H1 (cell line): ENCODE measurements at regions not wholly inside any gene's neighbourhood (a gene's known extent, or its start where the extent isn't known, plus 50 kb on each side); places are given as distances from the start of the nearest gene placed in this dataset.

ENCODE experiments used
- CTCF ChIA-PET: fragments of 300-600 bp; sonication (Branson Sonifier 250); formaldehyde crosslinking; loops from one replicate; lab custom pipeline; 2021; ENCODE audit not compliant: partially characterized antibody; lab: Charles Lee
- POLR2A ChIA-PET: fragments of 300-600 bp; sonication (Branson Sonifier 250); formaldehyde crosslinking; loops from one replicate; lab custom pipeline; 2021; ENCODE audit warnings: inconsistent platforms; ENCODE audit not compliant: partially characterized antibody; lab: Charles Lee
- DNase-seq, 2 experiments: peaks; one replicate each; pipeline versions ENCODE4 v3.0.0 to v3.0.0-alpha.2; 2010 to 2022; ENCODE audit warnings: low spot score in 2 of 2, low read depth in 1 of 2, mixed read lengths in 1 of 2
- FAIRE-seq: peaks from 2 replicates; lab custom pipeline; 2011; peaks lifted over from hg19 to GRCh38; lab: Jason Lieb, UNC
- H2AFZ ChIP-seq: 2 replicates; pipeline ENCODE4 v1.8.1; 2012; ENCODE audit warnings: low read length, inconsistent platforms
- H2AK5ac ChIP-seq: 2 replicates; pipeline ENCODE4 v1.6.1; 2013; ENCODE audit warnings: low read depth, low read length
- H2BK120ac ChIP-seq: replicated peaks from 2 replicates; pipeline ENCODE3; 2013; ENCODE audit warnings: low read depth, low read length, inconsistent platforms
- H2BK12ac ChIP-seq: 2 replicates; pipeline ENCODE4 v1.6.1; 2013; ENCODE audit warnings: low read depth, low read length
- H2BK15ac ChIP-seq: 2 replicates; pipeline ENCODE4 v1.6.1; 2013; ENCODE audit warnings: low read length
- H2BK20ac ChIP-seq: 2 replicates; pipeline ENCODE4 v1.6.1; 2013; ENCODE audit warnings: low read length
- H2BK5ac ChIP-seq: 2 replicates; pipeline ENCODE4 v1.6.1; 2013; ENCODE audit warnings: low read depth, low read length
- H3K14ac ChIP-seq: 2 replicates; pipeline ENCODE4 v1.6.1; 2013; ENCODE audit warnings: inconsistent platforms; ENCODE audit not compliant: insufficient read length
- H3K18ac ChIP-seq: 2 replicates; pipeline ENCODE4 v1.6.1; 2013; ENCODE audit warnings: low read length; ENCODE audit errors: extremely low read depth
- H3K23ac ChIP-seq: 2 replicates; pipeline ENCODE4 v1.6.1; 2013; ENCODE audit warnings: inconsistent platforms; ENCODE audit not compliant: insufficient read length
- H3K23me2 ChIP-seq: 2 replicates; pipeline ENCODE4 v1.6.1; 2013; ENCODE audit warnings: low read depth, low read length
- H3K27ac ChIP-seq: 2 replicates; pipeline ENCODE4 v1.6.1; 2011; ENCODE audit warnings: low read depth, low read length, inconsistent platforms
- H3K27me3 ChIP-seq, 4 experiments: replicated peaks in 1 of 4; 1 replicate in 1 of 4; 2 replicates in 3 of 4; pipeline versions ENCODE4 v1.6.1 to v1.8.1; 2011 to 2013; ENCODE audit warnings: low read length in 3 of 4, mild to moderate bottlenecking in 3 of 4, inconsistent platforms in 2 of 4, mixed read lengths in 2 of 4, moderate library complexity in 1 of 4; ENCODE audit not compliant: control insufficient read depth in 3 of 4, insufficient read depth in 3 of 4; ENCODE audit errors: extremely low read depth in 1 of 4
- H3K36me3 ChIP-seq, 4 experiments: 2 replicates each; pipeline versions ENCODE4 v1.6.1 to v1.8.1; 2011 to 2013; ENCODE audit warnings: mild to moderate bottlenecking in 4 of 4, low read length in 3 of 4, moderate library complexity in 2 of 4, control low read depth in 1 of 4, inconsistent platforms in 1 of 4; ENCODE audit not compliant: insufficient read depth in 4 of 4, control insufficient read depth in 2 of 4
- H3K4ac ChIP-seq: replicated peaks from 2 replicates; pipeline ENCODE3; 2013; ENCODE audit warnings: low read length, low read depth, mixed read lengths, inconsistent platforms; ENCODE audit not compliant: insufficient read length
- H3K4me1 ChIP-seq, 4 experiments: replicated peaks in 1 of 4; 1 replicate in 1 of 4; 2 replicates in 3 of 4; pipeline versions ENCODE4 v1.6.1 to v1.8.1; 2011 to 2013; ENCODE audit warnings: low read length in 3 of 4, inconsistent platforms in 2 of 4, mixed read lengths in 1 of 4; ENCODE audit not compliant: insufficient read depth in 4 of 4, control insufficient read depth in 3 of 4
- H3K4me2 ChIP-seq, 2 experiments: 2 replicates each; pipeline versions ENCODE4 v1.6.1 to v1.8.1; 2011 to 2013; ENCODE audit warnings: low read depth in 2 of 2, low read length in 2 of 2, control low read depth in 1 of 2, inconsistent platforms in 1 of 2, mild to moderate bottlenecking in 1 of 2; ENCODE audit not compliant: insufficient read depth in 1 of 2
- H3K4me3 ChIP-seq, 4 experiments: fragments of 200-600, 300-600 bp in 1 of 4; sonication (generic), shearing (Covaris generic), sonication (Bioruptor Twin) in 1 of 4; 2 replicates each; pipeline versions ENCODE4 v1.5.1 to v1.8.1; 2011 to 2016; ENCODE audit warnings: low read length in 4 of 4, low read depth in 3 of 4, control low read depth in 2 of 4, inconsistent platforms in 2 of 4, mild to moderate bottlenecking in 2 of 4, mixed read lengths in 1 of 4, moderate library complexity in 1 of 4; ENCODE audit not compliant: insufficient read depth in 2 of 4; ENCODE audit errors: extremely low read depth in 1 of 4
- H3K56ac ChIP-seq: replicated peaks from 2 replicates; pipeline ENCODE3; 2013; ENCODE audit warnings: low read depth, mild to moderate bottlenecking, mixed read lengths, low read length, inconsistent platforms; ENCODE audit not compliant: insufficient read length
- H3K79me1 ChIP-seq: 2 replicates; pipeline ENCODE4 v1.6.1; 2013; ENCODE audit warnings: low read depth, low read length, control low read depth
- H3K79me2 ChIP-seq, 2 experiments: 2 replicates each; pipeline versions ENCODE4 v1.6.1 to v1.8.1; 2012 to 2013; ENCODE audit warnings: low read length in 2 of 2, mild to moderate bottlenecking in 2 of 2, inconsistent platforms in 1 of 2; ENCODE audit not compliant: insufficient read depth in 2 of 2, control insufficient read depth in 1 of 2
- H3K9ac ChIP-seq, 4 experiments: replicated peaks in 1 of 4; 1 replicate in 1 of 4; 2 replicates in 3 of 4; pipeline versions ENCODE4 v1.6.1 to v1.8.1; 2011 to 2013; ENCODE audit warnings: low read depth in 3 of 4, low read length in 3 of 4, control low read depth in 2 of 4, mild to moderate bottlenecking in 2 of 4, moderate library complexity in 2 of 4, inconsistent platforms in 1 of 4; ENCODE audit errors: extremely low read depth in 1 of 4
- H3K9me3 ChIP-seq, 2 experiments: 2 replicates each; pipeline versions ENCODE4 v1.6.1 to v1.8.1; 2012 to 2013; ENCODE audit warnings: mild to moderate bottlenecking in 2 of 2, moderate library complexity in 2 of 2, control low read depth in 1 of 2, inconsistent platforms in 1 of 2, low read depth in 1 of 2, low read length in 1 of 2, mixed read lengths in 1 of 2; ENCODE audit not compliant: insufficient read depth in 2 of 2
- H4K20me1 ChIP-seq, 2 experiments: replicated peaks in 1 of 2; 2 replicates each; pipeline versions ENCODE3 to v1.8.1; 2011 to 2013; ENCODE audit warnings: inconsistent platforms in 2 of 2, low read length in 2 of 2, mild to moderate bottlenecking in 1 of 2; ENCODE audit not compliant: insufficient read depth in 2 of 2, control insufficient read depth in 1 of 2
- H4K5ac ChIP-seq: 2 replicates; pipeline ENCODE4 v1.6.1; 2013; ENCODE audit warnings: low read length, low read depth, mixed read lengths, inconsistent platforms; ENCODE audit not compliant: insufficient read length
- H4K8ac ChIP-seq: 2 replicates; pipeline ENCODE4 v1.8.0; 2013; ENCODE audit warnings: mild to moderate bottlenecking, moderate library complexity, low read length, inconsistent platforms; ENCODE audit not compliant: insufficient read depth; ENCODE audit errors: extremely low read depth
- H4K91ac ChIP-seq: replicated peaks from 2 replicates; pipeline ENCODE3; 2013; ENCODE audit warnings: low read length, mixed read lengths, inconsistent platforms; ENCODE audit not compliant: insufficient read length
- CBX8 ChIP-seq: fragments of 300-800, 300-1000 bp; sonication (generic); IDR thresholded peaks from 2 replicates; pipeline ENCODE4 v1.7.1; 2016; ENCODE audit warnings: low read depth, low read length, borderline replicate concordance
- CEBPB ChIP-seq: IDR thresholded peaks from 2 replicates; pipeline ENCODE4 v1.6.1; 2012; ENCODE audit warnings: low read depth, low read length
- CREB1 ChIP-seq: IDR thresholded peaks from 2 replicates; pipeline ENCODE4 v1.6.1; 2012; ENCODE audit warnings: inconsistent platforms
- CTBP2 ChIP-seq: IDR thresholded peaks from 2 replicates; pipeline ENCODE4 v1.7.0; 2011; ENCODE audit warnings: borderline replicate concordance, mild to moderate bottlenecking, moderate library complexity, mixed read lengths, low read length; ENCODE audit not compliant: insufficient read depth, insufficient read length
- FOSL1 ChIP-seq: IDR thresholded peaks from 2 replicates; pipeline ENCODE4 v1.6.1; 2011; ENCODE audit warnings: mild to moderate bottlenecking, low read depth, low read length, moderate library complexity; ENCODE audit not compliant: insufficient read depth
- JUND ChIP-seq: IDR thresholded peaks from 2 replicates; pipeline ENCODE4 v1.6.1; 2011; ENCODE audit warnings: mild to moderate bottlenecking, improper control_type of control experiment, low read length
- RBBP5 ChIP-seq: IDR thresholded peaks from 2 replicates; pipeline ENCODE4 v1.7.1; 2012; ENCODE audit warnings: low read depth, mild to moderate bottlenecking, inconsistent platforms, low read length, moderate library complexity, borderline replicate concordance
- SAP30 ChIP-seq: fragments of 300-600 bp; sonication (generic); IDR thresholded peaks from 2 replicates; pipeline ENCODE4 v1.7.1; 2012; ENCODE audit warnings: low read length, moderate library complexity, mild to moderate bottlenecking, inconsistent platforms; ENCODE audit not compliant: insufficient read depth, insufficient replicate concordance
- SIN3A ChIP-seq, 2 experiments: IDR thresholded peaks in 1 of 2; conservative IDR thresholded peaks in 1 of 2; 2 replicates each; pipeline ENCODE4 v1.6.1; 2011 to 2012; ENCODE audit warnings: low read length in 2 of 2, improper control_type of control experiment in 1 of 2, low read depth in 1 of 2, mild to moderate bottlenecking in 1 of 2
- TAF7 ChIP-seq: optimal IDR thresholded peaks from 2 replicates; pipeline ENCODE3; 2011; ENCODE audit warnings: low read depth, mild to moderate bottlenecking, inconsistent platforms, low read length, moderate library complexity, borderline replicate concordance
- TBP ChIP-seq: IDR thresholded peaks from 2 replicates; pipeline ENCODE4 v1.6.1; 2011; ENCODE audit warnings: low read depth, low read length, improper control_type of control experiment
- whole genome bisulfite sequencing, 2 experiments: shearing (Covaris generic) in 1 of 2; methylation state at CpG; one replicate each; pipeline versions ENCODE4 v1.1.6 to v1.1.7; 2013 to 2015; ENCODE audit warnings: low lambda C conversion rate in 2 of 2, mixed read lengths in 2 of 2, inconsistent platforms in 1 of 2, low coverage in 1 of 2, missing lambda C conversion rate in 1 of 2; ENCODE audit not compliant: insufficient replicate concordance in 2 of 2, insufficient coverage in 1 of 2, insufficient read length in 1 of 2; ENCODE audit errors: extremely low coverage in 1 of 2, missing lambda C conversion rate in 1 of 2; 5-methylcytosine and 5-hydroxymethylcytosine counted together
- TF ChIP-seq, protein P1 (sequence below): IDR thresholded peaks from 2 replicates; pipeline ENCODE4 v1.6.1; 2012; ENCODE audit warnings: inconsistent platforms
- TF ChIP-seq, protein P2 (sequence below): IDR thresholded peaks from 2 replicates; pipeline ENCODE4 v1.6.1; 2011; ENCODE audit warnings: low read depth, mild to moderate bottlenecking, low read length; ENCODE audit not compliant: insufficient read depth

- DNase-seq (no peak), FAIRE-seq (no peak)
- no peak overlapping the region for H3K4me3 ChIP-seq
- H3K4me2 ChIP-seq = no peak overlapping the region
- no peak overlapping the region for H3K9ac ChIP-seq
- no peak overlapping the region for H2BK120ac ChIP-seq
- no peaks in the 10 kb centered on the region for H3K79me2 ChIP-seq
- peak overlapping the region; percentile 13; the same call in 1 of the 2 replicates for H2AFZ ChIP-seq
- 0 out of 2 replicates have a peak overlapping the region, but pooled peaks have one; percentile 88 for H2BK20ac ChIP-seq
- no peak overlapping the region for H2BK5ac ChIP-seq
- H3K4me1 ChIP-seq = no peaks in the 10 kb centered on the region
- no peak overlapping the region for H2BK12ac ChIP-seq
- H4K91ac ChIP-seq = no peak overlapping the region
- WGBS, 2 experiments = 100% methylated on average over 1 of the region's 1 CpG; no CpG with 5 or more reads in 1 of the 2 experiments
- no peak overlapping the region for H3K4ac ChIP-seq
- no peak overlapping the region for H3K18ac ChIP-seq
- no peak overlapping the region for H3K14ac ChIP-seq
- H3K79me1 ChIP-seq = no peaks in the 10 kb centered on the region
- H4K8ac ChIP-seq = no peak overlapping the region
- H3K9me3 ChIP-seq = peaks cover 20 to 28% of the 10 kb centered on the region in 2 experiments
- POLR2A ChIA-PET = no interaction called here
- no peak overlapping the region for H2BK15ac ChIP-seq
- H3K27me3 ChIP-seq = no peaks in the 10 kb centered on the region
- no peaks in the 10 kb centered on the region for H3K23me2 ChIP-seq
- no peak overlapping the region for H3K23ac ChIP-seq
- no peak overlapping the region for H2AK5ac ChIP-seq
- no peak overlapping the region for H4K5ac ChIP-seq
- no peak overlapping the region for H3K27ac ChIP-seq
- H3K36me3 ChIP-seq = peaks cover 0 to 5% (median 2%) of the 10 kb centered on the region in 4 experiments; a peak in 3 of 8 replicates
- H3K56ac ChIP-seq = no peak overlapping the region
- CTCF ChIA-PET = interaction anchor here (0.7 to 1.3 kb wide), 2 partner anchors 26 to 90 kb away, joined by 3 read pairs; no protein-coding TSS in a partner anchor
- no peaks in the 10 kb centered on the region for H4K20me1 ChIP-seq
- no peak for TF ChIP-seq CREB1
- no peak for TF ChIP-seq RBBP5
- no peak for TF ChIP-seq SIN3A (conservative IDR thresholded peaks at IDR 0.05 in 1 of 2, IDR thresholded peaks at IDR 0.05 in 1 of 2; ENCODE audit: low read depth in 1 of 2, low read length in 2 of 2)
- TF ChIP-seq TAF7 = no peak
- TF ChIP-seq, protein P1, sequence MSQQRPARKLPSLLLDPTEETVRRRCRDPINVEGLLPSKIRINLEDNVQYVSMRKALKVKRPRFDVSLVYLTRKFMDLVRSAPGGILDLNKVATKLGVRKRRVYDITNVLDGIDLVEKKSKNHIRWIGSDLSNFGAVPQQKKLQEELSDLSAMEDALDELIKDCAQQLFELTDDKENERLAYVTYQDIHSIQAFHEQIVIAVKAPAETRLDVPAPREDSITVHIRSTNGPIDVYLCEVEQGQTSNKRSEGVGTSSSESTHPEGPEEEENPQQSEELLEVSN = no peak
- TF ChIP-seq CBX8 = no peak
- TF ChIP-seq TBP = no peak
- TF ChIP-seq, protein P2, sequence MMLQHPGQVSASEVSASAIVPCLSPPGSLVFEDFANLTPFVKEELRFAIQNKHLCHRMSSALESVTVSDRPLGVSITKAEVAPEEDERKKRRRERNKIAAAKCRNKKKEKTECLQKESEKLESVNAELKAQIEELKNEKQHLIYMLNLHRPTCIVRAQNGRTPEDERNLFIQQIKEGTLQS = no peak
- TF ChIP-seq FOSL1 = no peak
- TF ChIP-seq CEBPB = no peak
- TF ChIP-seq SAP30 = no peak
- TF ChIP-seq CTBP2 = no peak
- TF ChIP-seq JUND = no peak
Measured at GRCh38 chr6:15935661-15936060, 193.2 kb upstream of the MYLIP start.
